GM12891 (cell line): ENCODE measurements at regions not wholly inside any gene's neighbourhood (a gene's known extent, or its start where the extent isn't known, plus 50 kb on each side); places are given as distances from the start of the nearest gene placed in this dataset.

ENCODE experiments used
- POLR2AphosphoS5 ChIP-seq: IDR thresholded peaks from 2 replicates; pipeline ENCODE4 v1.6.1; 2011; ENCODE audit warnings: low read depth, low read length, control low read depth
- SPI1 ChIP-seq: IDR thresholded peaks from 2 replicates; pipeline ENCODE4 v1.6.1; 2011; ENCODE audit warnings: low read depth, low read length, control low read depth

DNA sequence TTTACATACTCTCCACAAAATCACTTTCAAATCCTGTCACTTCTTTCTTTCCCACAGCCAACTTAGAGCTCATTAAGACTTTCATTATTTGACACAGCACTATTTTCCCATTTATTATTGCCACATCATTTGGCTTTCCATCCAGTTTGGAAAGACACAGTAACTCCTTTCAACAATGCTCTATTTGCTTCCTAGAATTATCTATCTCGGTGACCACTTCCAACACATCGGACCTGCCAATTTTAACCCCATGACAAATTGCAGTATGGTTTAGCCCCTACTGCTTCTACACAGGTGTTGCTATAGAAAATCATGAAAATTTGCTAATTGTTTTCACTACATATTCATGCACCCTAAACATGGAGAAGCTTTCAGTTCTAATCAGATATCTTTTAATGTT is 190.6 kb upstream of the COX7C start:
- TF ChIP-seq POLR2AphosphoS5, result no peak
- TF ChIP-seq SPI1, result no peak
